IMR-90 (cell line): ENCODE measurements at regions not wholly inside any gene's neighbourhood (a gene's known extent, or its start where the extent isn't known, plus 50 kb on each side); places are given as distances from the start of the nearest gene placed in this dataset.
"Not testable (repeated sequence)": the region's sequence is repeated elsewhere in the genome, so short reads cannot be mapped to it uniquely, and the experiment has no call there.

Experiments used
- CEBPB ChIP-seq: IDR thresholded peaks from 2 replicates; pipeline ENCODE4 v1.6.1; 2012; ENCODE audit warnings: low read depth, low read length, improper control_type of control experiment
- CTCF ChIP-seq: conservative IDR thresholded peaks from 2 replicates; pipeline ENCODE4 v1.5.1; 2012; ENCODE audit warnings: mild to moderate bottlenecking, low read depth, low read length, improper control_type of control experiment
- FOS ChIP-seq: fragments of 150-350 bp; IDR thresholded peaks from 2 replicates; pipeline ENCODE4 v1.6.1; 2016; ENCODE audit warnings: low read depth, low read length
- MAZ ChIP-seq: IDR thresholded peaks from 2 replicates; pipeline ENCODE4 v1.6.1; 2012; ENCODE audit warnings: low read depth, mild to moderate bottlenecking, low read length, improper control_type of control experiment, moderate library complexity, borderline replicate concordance
- MXI1 ChIP-seq: IDR thresholded peaks from 2 replicates; pipeline ENCODE4 v1.6.1; 2012; ENCODE audit warnings: low read depth, mild to moderate bottlenecking, low read length, moderate library complexity, borderline replicate concordance
- POLR2A ChIP-seq: IDR thresholded peaks from 2 replicates; pipeline ENCODE4 v1.6.1; 2012; ENCODE audit warnings: mild to moderate bottlenecking, low read depth, low read length
- USF2 ChIP-seq: fragments of 150-350 bp; IDR thresholded peaks from 2 replicates; pipeline ENCODE4 v1.6.1; 2017; ENCODE audit warnings: mild to moderate bottlenecking, antibody characterized with exemption, low read length, low read depth

- not testable (repeated sequence) for TF ChIP-seq CTCF, POLR2A, CEBPB, USF2, FOS, MXI1, MAZ
Measured at GRCh38 chr6:82626946-82627345, 263.3 kb downstream of the TPBG start.
